Adrenal gland (tissue), 5 donors: ENCODE measurements at regions not wholly inside any gene's neighbourhood (a gene's known extent, or its start where the extent isn't known, plus 50 kb on each side); places are given as distances from the start of the nearest gene placed in this dataset.

Experiments used
- CTCF ChIP-seq, 6 experiments: fragments of 450-650 bp in 4 of 6; fragments of 200-600 bp in 2 of 6; sonication (generic) in 1 of 6; IDR thresholded peaks; 1 replicate in 5 of 6; 2 replicates in 1 of 6; pipeline versions ENCODE4 v1.5.1 to v1.8.0; 2016 to 2021; ENCODE audit warnings: antibody characterized with exemption in 6 of 6, mild to moderate bottlenecking in 2 of 6, moderate library complexity in 1 of 6
- POLR2A ChIP-seq, 2 donors: fragments of 450-650 bp; IDR thresholded peaks; one replicate each; pipeline ENCODE4 v1.6.1; 2017; ENCODE audit warnings: antibody characterized with exemption in 2 of 2, mild to moderate bottlenecking in 2 of 2, moderate library complexity in 1 of 2
- donor health status: DM: no; HTN: no; CAD: no.

GRCh38 chr9:86749161-86749893, 198.0 kb downstream of the GAS1 start:
- TF ChIP-seq CTCF (IDR thresholded peaks at IDR 0.05) (no peak), POLR2A (IDR thresholded peaks at IDR 0.05) (no peak)
